ENCODE measurements at regions not wholly inside any gene's neighbourhood (a gene's known extent, or its start where the extent isn't known, plus 50 kb on each side); places are given as distances from the start of the nearest gene placed in this dataset.
"Not testable (repeated sequence)": the region's sequence is repeated elsewhere in the genome, so short reads cannot be mapped to it uniquely, and the experiment has no call there.

- H3K9ac ChIP-seq (ENCODE audit: insufficient read depth in 1 of 2, low read length in 2 of 2), result no peak overlapping the region
- 86 to 88% methylated on average over 2 of the region's 2 CpGs for WGBS, 2 donors
- peaks cover 0 to 4% (median 0%) of the 10 kb centered on the region in 4 donors for H3K9me3 ChIP-seq (ENCODE audit: control insufficient read depth in 4 of 4, insufficient read depth in 3 of 4, low read length in 3 of 4)
- H3K36me3 ChIP-seq (ENCODE audit: control insufficient read depth in 4 of 4, insufficient read depth in 4 of 4, low read length in 4 of 4), result no peaks in the 10 kb centered on the region
- DNase-seq (no peak), ATAC-seq (ENCODE audit: insufficient read depth, low FRiP score) (no peak)
- H3K4me3 ChIP-seq, result no peak overlapping the region
- no peak for TF ChIP-seq CTCF (IDR thresholded peaks at IDR 0.05; ENCODE audit: control extremely low read depth, extremely low read depth)
- no peaks in the 10 kb centered on the region for H3K27me3 ChIP-seq (ENCODE audit: control insufficient read depth in 3 of 3, insufficient read depth in 3 of 3, low read length in 2 of 3)
- H3K4me1 ChIP-seq (ENCODE audit: control insufficient read depth in 5 of 5, insufficient read depth in 5 of 5, low read length in 5 of 5), result no peaks in the 10 kb centered on the region
- no peak overlapping the region for H3K27ac ChIP-seq (ENCODE audit: low read depth in 1 of 2, low read length in 1 of 2)
Measured at GRCh38 chr10:90079819-90080218, 378.4 kb downstream of the KIF20B start.

- not testable (repeated sequence) for H3K9ac ChIP-seq (ENCODE audit: insufficient read depth in 1 of 2, low read length in 2 of 2); H3K36me3 ChIP-seq (ENCODE audit: control insufficient read depth in 4 of 4, insufficient read depth in 4 of 4, low read length in 4 of 4); H3K4me3 ChIP-seq; H3K9me3 ChIP-seq (ENCODE audit: control insufficient read depth in 4 of 4, insufficient read depth in 3 of 4, low read length in 3 of 4); DNase-seq; H3K4me1 ChIP-seq (ENCODE audit: control insufficient read depth in 5 of 5, insufficient read depth in 5 of 5, low read length in 5 of 5); ATAC-seq (ENCODE audit: insufficient read depth, low FRiP score); H3K27me3 ChIP-seq (ENCODE audit: control insufficient read depth in 3 of 3, insufficient read depth in 3 of 3, low read length in 2 of 3); H3K27ac ChIP-seq (ENCODE audit: low read depth in 1 of 2, low read length in 1 of 2)
- WGBS, 2 donors, result 89 to 93% methylated on average over 1 to 2 of the region's 2 CpGs
Measured at GRCh38 chr10:90086606-90087190, 385.3 kb downstream of the KIF20B start.

- H3K27ac ChIP-seq (ENCODE audit: low read depth in 1 of 2, low read length in 1 of 2), result no peak overlapping the region
- H3K27me3 ChIP-seq (ENCODE audit: control insufficient read depth in 3 of 3, insufficient read depth in 3 of 3, low read length in 2 of 3), result no peaks in the 10 kb centered on the region
- TF ChIP-seq CTCF (IDR thresholded peaks at IDR 0.05; ENCODE audit: control extremely low read depth, extremely low read depth), result no peak
- 65 to 85% methylated on average over 2 of the region's 2 CpGs for WGBS, 2 donors
- no peak overlapping the region for H3K4me3 ChIP-seq
- H3K4me1 ChIP-seq (ENCODE audit: control insufficient read depth in 5 of 5, insufficient read depth in 5 of 5, low read length in 5 of 5), result no peaks in the 10 kb centered on the region
- no peak overlapping the region for H3K9ac ChIP-seq (ENCODE audit: insufficient read depth in 1 of 2, low read length in 2 of 2)
- no peaks in the 10 kb centered on the region for H3K36me3 ChIP-seq (ENCODE audit: control insufficient read depth in 4 of 4, insufficient read depth in 4 of 4, low read length in 4 of 4)
- DNase-seq (no peak), ATAC-seq (ENCODE audit: insufficient read depth, low FRiP score) (no peak)
- no peaks in the 10 kb centered on the region for H3K9me3 ChIP-seq (ENCODE audit: control insufficient read depth in 4 of 4, insufficient read depth in 3 of 4, low read length in 3 of 4)
Measured at GRCh38 chr10:90087197-90088023, 386.0 kb downstream of the KIF20B start.

- TF ChIP-seq CTCF (IDR thresholded peaks at IDR 0.05; ENCODE audit: control extremely low read depth, extremely low read depth), result no peak
- no peak for ATAC-seq (ENCODE audit: insufficient read depth, low FRiP score)
- no peaks in the 10 kb centered on the region for H3K9me3 ChIP-seq (ENCODE audit: control insufficient read depth in 4 of 4, insufficient read depth in 3 of 4, low read length in 3 of 4)
- no peak overlapping the region for H3K9ac ChIP-seq (ENCODE audit: insufficient read depth in 1 of 2, low read length in 2 of 2)
- no peaks in the 10 kb centered on the region for H3K27me3 ChIP-seq (ENCODE audit: control insufficient read depth in 3 of 3, insufficient read depth in 3 of 3, low read length in 2 of 3)
- H3K4me3 ChIP-seq, result no peak overlapping the region
- DNase-seq, result no peak
- WGBS, 2 donors, result 91 to 95% methylated on average over 4 of the region's 4 CpGs
- no peaks in the 10 kb centered on the region for H3K4me1 ChIP-seq (ENCODE audit: control insufficient read depth in 5 of 5, insufficient read depth in 5 of 5, low read length in 5 of 5)
- H3K27ac ChIP-seq (ENCODE audit: low read depth in 1 of 2, low read length in 1 of 2), result no peak overlapping the region
- H3K36me3 ChIP-seq (ENCODE audit: control insufficient read depth in 4 of 4, insufficient read depth in 4 of 4, low read length in 4 of 4), result no peaks in the 10 kb centered on the region
Measured at GRCh38 chr10:90088024-90088317, 386.6 kb downstream of the KIF20B start.
